ENCODE measurements at regions not wholly inside any gene's neighbourhood (a gene's known extent, or its start where the extent isn't known, plus 50 kb on each side); places are given as distances from the start of the nearest gene placed in this dataset.
"Not testable (repeated sequence)": the region's sequence is repeated elsewhere in the genome, so short reads cannot be mapped to it uniquely, and the experiment has no call there.

- no peak for DNase-seq
Observed at GRCh38 chr13:59384154-59384553, 779.6 kb downstream of the DIAPH3 start.

- peak; percentile 90 to 96 for DNase-seq
Observed at GRCh38 chr13:59391696-59392095, 772.0 kb downstream of the DIAPH3 start.

DNA sequence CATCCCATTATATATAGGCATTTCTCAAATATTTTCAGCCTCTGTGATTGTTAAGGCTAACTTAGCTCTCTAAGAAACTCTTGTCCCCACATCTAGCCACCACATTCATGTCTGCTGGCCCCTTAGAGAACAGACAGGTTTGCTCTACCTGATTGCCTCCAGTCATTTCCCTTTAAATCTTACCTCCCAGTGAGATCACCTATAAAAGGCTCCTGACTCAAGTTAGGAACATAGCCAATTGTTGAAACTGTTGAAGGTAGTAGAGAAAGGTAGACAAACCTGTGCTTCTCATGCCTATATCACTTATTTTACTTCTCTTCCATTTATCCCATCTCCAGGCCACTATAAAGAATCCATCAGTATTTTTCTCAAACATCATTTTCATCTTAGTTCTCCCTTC, 771.4 kb downstream of the DIAPH3 start:
- DNase-seq: no peak

- no peak for DNase-seq
Observed at GRCh38 chr13:59394496-59394895, 769.2 kb downstream of the DIAPH3 start.

DNA sequence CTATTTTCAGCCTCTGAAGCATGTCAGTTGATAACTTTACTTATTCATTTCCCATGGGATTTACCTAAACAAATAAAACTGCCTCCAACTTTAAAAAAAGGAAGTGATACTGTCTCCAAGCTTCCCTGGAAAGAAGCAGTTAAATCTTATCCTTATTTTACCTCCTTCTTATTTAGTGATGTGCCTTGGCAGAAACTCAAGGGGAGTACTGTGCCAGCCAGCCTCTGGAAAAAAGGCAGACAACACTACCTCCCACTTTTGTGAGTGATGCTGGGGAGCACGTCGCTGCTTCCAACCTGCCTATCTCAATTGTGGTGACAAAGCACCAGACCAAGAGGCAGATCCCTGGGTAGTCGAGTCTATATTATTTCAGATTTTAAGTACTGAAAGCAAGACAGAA, 765.6 kb downstream of the DIAPH3 start:
- no peak for DNase-seq

DNA sequence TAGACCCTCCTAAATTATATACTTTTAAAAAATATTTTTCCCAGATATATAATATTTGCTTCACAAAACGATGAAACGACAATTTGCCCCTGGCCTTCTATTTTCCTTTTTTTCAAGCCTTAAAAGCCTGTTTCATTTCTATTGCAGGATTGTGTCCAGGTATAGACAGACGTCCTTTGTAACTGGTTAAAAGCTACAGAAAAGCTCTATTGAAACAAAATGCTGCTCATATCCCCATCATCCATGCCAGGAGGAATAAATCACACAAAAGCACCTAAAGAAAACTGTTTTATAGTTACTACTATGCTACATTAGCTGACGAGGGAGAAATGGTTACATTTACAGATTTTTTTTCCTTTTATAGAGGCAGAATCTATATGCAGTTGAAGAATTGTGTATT, 765.1 kb downstream of the DIAPH3 start:
- no peak for DNase-seq

GRCh38 chr13:59399513-59399912, 764.2 kb downstream of the DIAPH3 start:
- no peak for DNase-seq

DNA sequence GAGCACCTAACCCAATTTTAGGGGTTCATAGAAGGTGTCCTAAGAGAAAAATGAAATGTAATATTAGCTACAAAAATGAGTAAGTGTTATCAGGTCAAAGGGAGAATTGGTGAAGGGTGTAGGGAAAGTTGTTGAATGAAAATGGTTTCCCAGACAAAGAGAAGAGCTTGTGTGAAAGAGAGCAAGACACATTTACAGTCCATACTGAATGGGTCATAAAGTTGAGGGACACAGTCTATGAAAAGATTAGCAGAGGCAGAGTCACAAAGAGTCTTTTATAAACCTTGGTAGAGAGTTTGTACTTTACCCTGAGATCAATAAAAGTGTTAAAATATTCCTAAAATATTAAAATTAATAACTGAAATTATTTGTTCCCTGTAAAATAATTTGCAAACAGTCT, 759.4 kb downstream of the DIAPH3 start:
- no peak for DNase-seq

DNA sequence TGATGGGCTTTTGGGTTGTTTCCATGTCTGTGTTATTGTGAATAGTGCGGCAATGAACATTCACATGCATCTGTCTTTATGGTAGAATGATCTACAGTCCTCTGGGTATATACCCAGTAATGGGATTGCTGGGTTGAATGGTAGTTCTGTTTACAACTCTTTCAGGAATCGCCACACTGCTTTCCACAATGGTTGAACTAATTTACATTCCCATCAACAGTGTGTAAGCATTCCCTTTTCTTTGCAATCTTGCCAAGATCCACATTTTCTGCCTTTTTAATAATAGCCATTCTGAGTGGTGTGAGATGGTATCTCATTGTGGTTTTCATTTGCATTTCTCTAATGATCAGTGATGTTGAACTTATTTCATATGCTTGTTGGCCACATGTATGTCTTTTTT, 756.5 kb downstream of the DIAPH3 start:
- DNase-seq: not testable (repeated sequence)

- DNase-seq: no peak
Observed at GRCh38 chr13:59408738-59409137, 755.0 kb downstream of the DIAPH3 start.

GRCh38 chr13:59409211-59409610, 754.5 kb downstream of the DIAPH3 start:
- DNase-seq: no peak

DNA sequence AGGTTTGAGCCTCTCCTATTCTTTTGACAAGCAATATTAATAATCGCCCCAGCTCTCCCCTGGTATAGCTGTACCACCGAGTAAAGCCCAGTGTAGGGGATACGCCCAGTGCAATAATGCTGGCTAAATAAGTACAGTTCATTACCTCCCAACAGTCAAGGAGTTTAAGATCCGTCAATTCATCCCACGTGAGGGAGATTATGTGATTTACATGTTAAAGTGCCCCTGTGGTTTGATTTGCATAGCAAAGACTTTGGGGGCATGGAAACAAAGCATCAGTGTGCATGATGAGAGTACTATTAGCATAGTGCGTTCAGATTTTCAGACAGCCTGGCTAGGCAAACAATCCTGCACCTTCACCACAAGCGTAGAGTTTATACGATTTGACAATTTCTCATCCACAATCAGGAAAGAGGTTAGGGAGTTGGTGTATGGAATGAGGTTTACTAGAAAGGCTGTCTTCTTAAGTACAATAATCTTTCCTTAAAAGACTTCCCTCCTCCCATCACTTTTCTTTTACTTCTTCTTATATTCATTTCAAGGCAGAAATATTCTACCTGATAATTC, 754.0 kb downstream of the DIAPH3 start:
- no peak for DNase-seq

- DNase-seq: peak; percentile 88 to 92
Observed at GRCh38 chr13:59413126-59413525, 750.6 kb downstream of the DIAPH3 start.

GRCh38 chr13:59414006-59414405, 749.7 kb downstream of the DIAPH3 start:
- DNase-seq: no peak

- DNase-seq: no peak
Observed at GRCh38 chr13:59415498-59415897, 748.2 kb downstream of the DIAPH3 start.

DNA sequence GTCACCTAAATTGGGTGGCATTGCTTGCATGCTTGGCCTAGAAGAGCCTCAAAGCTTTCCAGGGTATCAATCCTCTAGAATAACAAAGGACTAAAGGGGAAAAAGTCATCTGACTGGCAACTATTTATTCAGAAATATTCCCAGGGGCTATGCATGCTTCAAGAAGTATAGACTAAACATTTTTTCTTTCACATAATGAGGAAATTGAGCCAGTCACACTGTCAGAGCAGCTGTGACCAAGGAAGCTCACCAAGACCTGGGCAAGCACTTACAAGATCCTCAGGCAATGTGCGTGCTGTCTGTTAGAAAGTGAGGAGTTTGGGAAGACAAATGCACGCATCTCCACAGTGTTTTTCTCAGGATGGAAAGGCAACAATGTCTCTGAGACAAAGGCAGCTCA, 747.2 kb downstream of the DIAPH3 start:
- DNase-seq: no peak

DNA sequence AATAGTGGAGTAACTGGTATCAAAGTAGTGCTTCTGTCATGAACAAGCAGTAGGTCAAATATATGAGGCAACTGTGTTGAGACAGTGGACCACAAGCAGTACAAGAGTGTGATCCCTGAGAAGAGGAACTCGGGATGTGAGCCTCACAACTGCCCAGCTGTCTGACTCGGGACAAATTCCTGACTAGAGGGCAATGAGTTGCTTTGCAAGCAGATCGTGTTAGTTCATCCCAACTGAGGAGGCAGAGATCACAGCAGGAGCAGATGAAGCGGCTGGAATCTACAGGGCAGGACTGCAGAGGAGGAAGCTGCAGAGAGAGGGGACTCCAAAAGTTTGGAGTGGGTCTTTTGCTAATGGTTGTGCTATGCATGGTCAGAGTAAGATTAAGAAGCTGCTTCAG, 741.1 kb downstream of the DIAPH3 start:
- no peak for DNase-seq

- DNase-seq: no peak
Observed at GRCh38 chr13:59423708-59424340, 739.9 kb downstream of the DIAPH3 start.

- DNase-seq: no peak
Observed at GRCh38 chr13:59424661-59425060, 739.1 kb downstream of the DIAPH3 start.

DNA sequence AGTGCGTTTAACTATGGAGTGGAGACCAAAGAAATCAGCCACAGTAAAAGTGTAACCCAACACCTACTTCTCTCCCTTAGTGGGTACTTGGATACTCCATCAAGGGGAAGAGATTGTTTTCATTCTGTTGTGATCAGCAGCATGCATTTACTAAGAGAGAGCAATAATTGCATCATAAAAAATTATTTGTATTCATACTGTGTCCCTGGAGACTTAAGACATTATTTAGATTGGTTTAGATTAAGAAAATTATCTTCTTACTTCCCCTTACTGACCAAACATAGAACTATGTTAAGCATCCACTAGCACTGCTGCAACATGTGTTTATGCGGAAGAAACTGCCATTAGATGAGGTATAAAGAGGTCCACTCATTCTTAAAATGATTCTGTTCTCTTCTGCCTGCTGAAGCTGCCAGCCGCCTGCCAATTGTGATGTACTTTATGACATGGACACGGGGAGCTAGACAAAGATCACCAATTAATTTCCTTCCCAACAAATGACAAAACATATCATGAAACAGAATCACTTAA, 738.5 kb downstream of the DIAPH3 start:
- no peak for DNase-seq

DNA sequence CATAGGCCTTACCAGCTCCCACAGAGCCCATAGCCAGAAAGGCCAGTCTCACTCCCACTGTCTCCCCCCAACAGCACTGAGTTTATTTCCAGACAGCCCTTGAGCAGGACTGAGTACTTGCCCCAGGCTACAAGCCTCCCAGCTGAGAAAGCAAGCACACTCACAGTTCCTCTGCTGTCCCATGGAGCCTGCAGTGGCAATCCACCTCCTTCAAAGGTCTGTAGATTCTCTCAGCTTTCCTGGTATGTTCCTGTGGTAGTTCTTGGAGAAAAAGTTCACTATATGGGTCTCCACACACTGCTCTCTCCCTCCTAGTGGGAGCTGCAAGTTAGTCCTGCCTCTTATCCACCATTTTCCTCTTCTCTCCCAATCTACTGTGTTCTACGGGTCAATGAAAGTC, 728.7 kb downstream of the DIAPH3 start:
- no peak for DNase-seq

GRCh38 chr13:59437544-59438301, 726.0 kb downstream of the DIAPH3 start:
- peak; percentile 66 to 80 for DNase-seq

GRCh38 chr13:59439776-59440428, 723.8 kb downstream of the DIAPH3 start:
- DNase-seq: no peak

DNA sequence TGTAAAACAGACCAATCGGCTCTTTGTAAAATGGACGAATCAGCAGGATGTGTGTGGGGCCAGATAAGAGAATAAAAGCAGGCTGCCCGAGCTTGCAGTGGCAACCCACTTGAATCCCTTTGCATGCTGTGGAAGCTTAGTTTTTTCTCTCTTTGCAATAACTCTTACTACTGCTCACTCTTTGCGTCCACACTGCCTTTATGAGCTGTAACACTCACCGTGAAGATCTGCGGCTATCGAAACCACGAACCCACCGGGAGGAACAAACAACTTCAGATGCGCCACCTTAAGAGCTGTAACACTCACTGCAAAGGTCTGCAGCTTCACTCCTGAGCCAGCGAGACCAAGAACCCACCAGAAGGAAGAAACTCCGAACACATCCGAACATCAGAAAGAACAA, 722.7 kb downstream of the DIAPH3 start:
- DNase-seq: not testable (repeated sequence)
